Keratinocyte (primary cell): ENCODE measurements at regions not wholly inside any gene's neighbourhood (a gene's known extent, or its start where the extent isn't known, plus 50 kb on each side); places are given as distances from the start of the nearest gene placed in this dataset.
"Not testable (repeated sequence)": the region's sequence is repeated elsewhere in the genome, so short reads cannot be mapped to it uniquely, and the experiment has no call there.

Experiments
- CTCF ChIP-seq, 3 experiments: IDR thresholded peaks in 1 of 3; conservative IDR thresholded peaks in 1 of 3; optimal IDR thresholded peaks in 1 of 3; 2 replicates in 2 of 3; 3 replicates in 1 of 3; pipeline versions ENCODE3 to v1.5.1; 2011; ENCODE audit warnings: low read length in 3 of 3, mild to moderate bottlenecking in 3 of 3, moderate library complexity in 2 of 3, control low read depth in 1 of 3, inconsistent platforms in 1 of 3; ENCODE audit not compliant: insufficient read depth in 2 of 3; ENCODE audit errors: extremely low read depth in 1 of 3
- EZH2 ChIP-seq: IDR thresholded peaks from one replicate; pipeline ENCODE4 v1.6.1; 2012; ENCODE audit warnings: inconsistent platforms, mild to moderate bottlenecking, low read length, moderate library complexity

- TF ChIP-seq CTCF (optimal IDR thresholded peaks at IDR 0.05 in 1 of 3, IDR thresholded peaks at IDR 0.05 in 1 of 3, conservative IDR thresholded peaks at IDR 0.05 in 1 of 3; ENCODE audit: extremely low read depth in 1 of 3, insufficient read depth in 2 of 3, low read length in 3 of 3); EZH2: not testable (repeated sequence)
These were observed 145.3 kb downstream of the SYT15 start for GRCh38 chr10:46724258-46724657.
